ENCODE measurements at regions not wholly inside any gene's neighbourhood (a gene's known extent, or its start where the extent isn't known, plus 50 kb on each side); places are given as distances from the start of the nearest gene placed in this dataset.

DNA sequence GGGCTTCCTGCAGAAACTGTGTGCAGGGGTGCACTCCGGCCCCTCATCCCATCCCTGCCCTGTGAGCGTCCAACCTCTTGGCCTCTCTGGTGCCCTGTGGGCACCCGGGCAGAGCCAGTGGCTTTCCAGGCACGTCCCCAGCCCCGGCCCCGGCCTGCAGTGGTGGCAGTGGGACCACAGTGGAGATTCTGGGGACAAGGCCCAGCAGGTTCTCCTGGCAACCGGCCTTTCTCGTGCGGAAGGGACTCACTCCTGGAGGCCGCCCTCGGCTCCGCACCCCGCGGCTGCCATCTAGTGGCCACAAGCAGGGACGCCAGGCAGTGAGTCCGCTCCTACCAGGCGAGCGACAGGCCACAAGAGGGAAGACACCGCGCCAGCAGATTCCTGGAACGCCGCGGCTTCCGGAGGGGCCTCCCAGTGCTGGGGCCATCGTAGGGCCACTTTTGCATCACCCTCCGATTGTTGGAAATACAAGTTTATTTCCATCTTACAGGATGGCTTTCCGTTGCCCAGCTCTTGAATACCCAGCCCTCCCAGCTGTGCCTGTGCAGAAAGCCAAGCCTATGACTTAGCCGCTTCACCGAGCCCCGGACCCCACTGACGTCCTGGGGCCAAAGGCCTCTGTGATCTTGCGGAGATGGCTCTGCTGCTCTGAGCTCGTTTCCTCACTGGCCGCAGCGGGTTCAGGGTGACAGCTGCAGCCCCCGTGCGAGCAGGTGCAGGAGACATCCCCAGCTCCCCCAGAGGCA is 357.3 kb downstream of the CTTN start:
- DNase-seq (ENCODE audit: low spot score) = peak; percentile 85
- Histone ChIP-seq H3K4me3 (ENCODE audit: low read depth, low read length, poor library complexity, severe bottlenecking) (no peak overlapping the region), H3K4me1 (ENCODE audit: insufficient read depth, low read length, poor library complexity, severe bottlenecking) (no peaks in the 10 kb centered on the region), H3K36me3 (ENCODE audit: insufficient read depth, low read length, poor library complexity, severe bottlenecking) (no peaks in the 10 kb centered on the region), H3K27ac (ENCODE audit: low read depth, low read length, poor library complexity, severe bottlenecking) (no peak overlapping the region), H3K27me3 (replicated peaks; ENCODE audit: insufficient read depth, low read depth, low read length, poor library complexity) (peaks cover 14% of the 10 kb centered on the region), H3K9me3 (ENCODE audit: low read depth, low read length, poor library complexity, severe bottlenecking) (peaks cover 12% of the 10 kb centered on the region)
- BruUV-seq (replicated peaks) = no TSS peak
- CTCF ChIA-PET = no interaction called here
- no peak for TF ChIP-seq EZH2 (IDR thresholded peaks at IDR 0.05; ENCODE audit: borderline replicate concordance, low read depth, low read length, poor library complexity, severe bottlenecking)
- TF ChIP-seq, protein P1, sequence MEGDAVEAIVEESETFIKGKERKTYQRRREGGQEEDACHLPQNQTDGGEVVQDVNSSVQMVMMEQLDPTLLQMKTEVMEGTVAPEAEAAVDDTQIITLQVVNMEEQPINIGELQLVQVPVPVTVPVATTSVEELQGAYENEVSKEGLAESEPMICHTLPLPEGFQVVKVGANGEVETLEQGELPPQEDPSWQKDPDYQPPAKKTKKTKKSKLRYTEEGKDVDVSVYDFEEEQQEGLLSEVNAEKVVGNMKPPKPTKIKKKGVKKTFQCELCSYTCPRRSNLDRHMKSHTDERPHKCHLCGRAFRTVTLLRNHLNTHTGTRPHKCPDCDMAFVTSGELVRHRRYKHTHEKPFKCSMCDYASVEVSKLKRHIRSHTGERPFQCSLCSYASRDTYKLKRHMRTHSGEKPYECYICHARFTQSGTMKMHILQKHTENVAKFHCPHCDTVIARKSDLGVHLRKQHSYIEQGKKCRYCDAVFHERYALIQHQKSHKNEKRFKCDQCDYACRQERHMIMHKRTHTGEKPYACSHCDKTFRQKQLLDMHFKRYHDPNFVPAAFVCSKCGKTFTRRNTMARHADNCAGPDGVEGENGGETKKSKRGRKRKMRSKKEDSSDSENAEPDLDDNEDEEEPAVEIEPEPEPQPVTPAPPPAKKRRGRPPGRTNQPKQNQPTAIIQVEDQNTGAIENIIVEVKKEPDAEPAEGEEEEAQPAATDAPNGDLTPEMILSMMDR (conservative IDR thresholded peaks at IDR 0.05; ENCODE audit: low read depth, low read length) = peak; percentile 98
- POLR2A ChIA-PET (ENCODE audit: low non-redundant PET) = interaction anchor here (0.5 to 0.6 kb wide), 2 partner anchors 20 to 72 kb away, joined by 7 to 17 read pairs; no protein-coding TSS in a partner anchor
- intact Hi-C loops (cut with micrococcal nuclease; ENCODE audit: unreplicated experiment) = loop anchor here (1.0 kb wide), 1 partner anchor 288 kb away; no protein-coding TSS in a partner anchor

DNA sequence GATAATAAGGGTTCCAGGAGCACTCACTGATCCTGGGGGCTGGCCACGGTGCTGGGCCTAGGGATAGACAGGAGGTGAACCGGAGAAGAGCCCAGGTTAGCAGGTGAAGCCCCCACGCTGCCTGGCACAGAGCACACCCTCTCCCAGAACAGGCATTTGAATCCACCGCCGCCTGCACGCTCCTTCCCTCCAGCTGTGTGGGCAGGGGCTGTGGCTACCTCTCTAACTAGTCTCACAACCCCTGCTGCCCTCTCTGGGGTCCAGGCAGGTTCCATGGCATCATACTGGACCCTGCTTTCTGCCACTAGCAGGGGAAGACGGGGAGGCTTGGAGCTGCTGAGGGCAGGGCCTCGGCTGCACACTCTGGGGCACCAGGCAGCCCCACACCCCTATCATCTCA is 358.0 kb downstream of the CTTN start:
- H3K4me1 ChIP-seq (ENCODE audit: insufficient read depth, low read length, poor library complexity, severe bottlenecking) = no peaks in the 10 kb centered on the region
- H3K27me3 ChIP-seq (replicated peaks; ENCODE audit: insufficient read depth, low read depth, low read length, poor library complexity) = peaks cover 14% of the 10 kb centered on the region
- H3K9me3 ChIP-seq (ENCODE audit: low read depth, low read length, poor library complexity, severe bottlenecking) = peaks cover 4% of the 10 kb centered on the region
- no peak overlapping the region for H3K4me3 ChIP-seq (ENCODE audit: low read depth, low read length, poor library complexity, severe bottlenecking)
- DNase-seq (ENCODE audit: low spot score) = no peak
- H3K27ac ChIP-seq (ENCODE audit: low read depth, low read length, poor library complexity, severe bottlenecking) = no peak overlapping the region
- no peak for TF ChIP-seq EZH2 (IDR thresholded peaks at IDR 0.05; ENCODE audit: borderline replicate concordance, low read depth, low read length, poor library complexity, severe bottlenecking)
- TF ChIP-seq, protein P1 (conservative IDR thresholded peaks at IDR 0.05; ENCODE audit: low read depth, low read length) = no peak
- H3K36me3 ChIP-seq (ENCODE audit: insufficient read depth, low read length, poor library complexity, severe bottlenecking) = no peaks in the 10 kb centered on the region
- BruUV-seq (replicated peaks) = no TSS peak
- intact Hi-C loops (cut with micrococcal nuclease; ENCODE audit: unreplicated experiment) = no loop called here
- ChIA-PET CTCF (no interaction called here), POLR2A (ENCODE audit: low non-redundant PET) (interaction anchor here (0.5 kb wide), 1 partner anchor 21 kb away, joined by 17 read pairs; no protein-coding TSS in a partner anchor)

DNA sequence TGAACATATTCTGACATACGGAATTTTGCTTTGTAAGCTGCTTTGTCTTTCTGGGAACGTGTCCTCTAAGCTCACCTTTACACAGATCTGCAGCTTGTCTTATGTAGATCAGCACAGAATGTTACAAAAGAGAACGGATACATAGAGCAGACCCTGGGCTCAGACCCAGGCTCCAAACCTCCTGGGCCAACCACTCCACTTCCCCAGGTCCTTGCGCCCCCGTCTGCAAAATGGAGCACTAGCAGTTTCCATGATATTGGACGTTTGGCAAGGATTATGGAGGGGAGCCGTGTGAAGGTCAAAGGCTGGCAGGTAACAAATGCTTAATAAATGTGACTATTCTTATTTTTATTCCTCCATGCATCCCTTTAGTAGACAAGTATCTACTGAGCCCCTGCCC is 358.4 kb downstream of the CTTN start:
- no TSS peak for BruUV-seq (replicated peaks)
- Histone ChIP-seq H3K27ac (ENCODE audit: low read depth, low read length, poor library complexity, severe bottlenecking) (no peak overlapping the region), H3K4me3 (ENCODE audit: low read depth, low read length, poor library complexity, severe bottlenecking) (no peak overlapping the region), H3K9me3 (ENCODE audit: low read depth, low read length, poor library complexity, severe bottlenecking) (peaks cover under 1% of the 10 kb centered on the region), H3K4me1 (ENCODE audit: insufficient read depth, low read length, poor library complexity, severe bottlenecking) (no peaks in the 10 kb centered on the region), H3K36me3 (ENCODE audit: insufficient read depth, low read length, poor library complexity, severe bottlenecking) (no peaks in the 10 kb centered on the region), H3K27me3 (replicated peaks; ENCODE audit: insufficient read depth, low read depth, low read length, poor library complexity) (peaks cover 14% of the 10 kb centered on the region)
- ChIA-PET POLR2A (ENCODE audit: low non-redundant PET) (no interaction called here), CTCF (no interaction called here)
- intact Hi-C loops (cut with micrococcal nuclease; ENCODE audit: unreplicated experiment) = no loop called here
- TF ChIP-seq, protein P1 (conservative IDR thresholded peaks at IDR 0.05; ENCODE audit: low read depth, low read length) = no peak
- no peak for TF ChIP-seq EZH2 (IDR thresholded peaks at IDR 0.05; ENCODE audit: borderline replicate concordance, low read depth, low read length, poor library complexity, severe bottlenecking)
- DNase-seq (ENCODE audit: low spot score) = no peak

All from A673 (cell line).